IMR-90 (cell line): ENCODE measurements at regions not wholly inside any gene's neighbourhood (a gene's known extent, or its start where the extent isn't known, plus 50 kb on each side); places are given as distances from the start of the nearest gene placed in this dataset.

Experiments
- ATAC-seq: fragments of 200-7000 bp; cut with Tn5 transposase; 2 replicates; pipeline ENCODE4 v1.9.1; 2020; ENCODE audit warnings: low read depth, mild to moderate bottlenecking, moderate library complexity
- BruUV-seq: library from RNA; stranded (reverse); fragments of 400-500 nt; replicated peaks from 2 replicates; lab custom pipeline; 2021; lab: Mats Ljungman, UMichigan
- CTCF ChIA-PET: fragments of 300-600 bp; formaldehyde crosslinking; extraction: SDS; loops from one replicate; lab custom pipeline; 2021; ENCODE audit warnings: antibody characterized with exemption; lab: Yijun Ruan, JAX
- POLR2A ChIA-PET: fragments of 300-600 bp; sonication (Branson Sonifier 250); formaldehyde crosslinking; loops from one replicate; lab custom pipeline; 2022; ENCODE audit warnings: antibody characterized with exemption; ENCODE audit not compliant: unreplicated experiment; lab: Charles Lee
- DNase-seq: peaks from one replicate; pipeline ENCODE4 v3.0.0; 2013
- H2AFZ ChIP-seq: replicated peaks from 2 replicates; pipeline ENCODE3; 2013; ENCODE audit warnings: low read length, mild to moderate bottlenecking; ENCODE audit not compliant: poor library complexity
- H2AK5ac ChIP-seq: 2 replicates; pipeline ENCODE4 v1.6.1; 2013; ENCODE audit warnings: low read depth, low read length, inconsistent platforms
- H2AK9ac ChIP-seq: replicated peaks from 2 replicates; pipeline ENCODE3; 2013; ENCODE audit warnings: mild to moderate bottlenecking, low read depth, low read length, moderate library complexity; ENCODE audit not compliant: poor library complexity
- H2BK120ac ChIP-seq: 2 replicates; pipeline ENCODE4 v1.6.1; 2013; ENCODE audit warnings: low read depth, low read length, inconsistent platforms
- H2BK15ac ChIP-seq: 3 replicates; pipeline ENCODE4 v1.6.1; 2013; ENCODE audit warnings: low read depth, low read length, inconsistent platforms
- H2BK20ac ChIP-seq: 2 replicates; pipeline ENCODE4 v1.6.1; 2013; ENCODE audit warnings: low read depth, mild to moderate bottlenecking, inconsistent platforms, low read length, moderate library complexity
- H2BK5ac ChIP-seq: 2 replicates; pipeline ENCODE4 v1.6.1; 2013; ENCODE audit warnings: mild to moderate bottlenecking, low read depth, low read length, inconsistent platforms; ENCODE audit not compliant: poor library complexity, severe bottlenecking
- H3K14ac ChIP-seq: replicated peaks from 2 replicates; pipeline ENCODE4 v1.6.1; 2013; ENCODE audit warnings: low read depth, low read length, inconsistent platforms
- H3K18ac ChIP-seq: 2 replicates; pipeline ENCODE4 v1.6.1; 2013; ENCODE audit warnings: low read depth, low read length, control low read depth
- H3K23ac ChIP-seq: 2 replicates; pipeline ENCODE4 v1.6.1; 2013; ENCODE audit warnings: low read depth, low read length, inconsistent platforms
- H3K27ac ChIP-seq: 2 replicates; pipeline ENCODE4 v1.5.1; 2013; ENCODE audit warnings: mild to moderate bottlenecking, control low read depth, low read length; ENCODE audit not compliant: insufficient read depth
- H3K27me3 ChIP-seq: 2 replicates; pipeline ENCODE4 v1.6.1; 2013; ENCODE audit warnings: low read length; ENCODE audit not compliant: control insufficient read depth, insufficient read depth
- H3K36me3 ChIP-seq: 2 replicates; pipeline ENCODE4 v1.6.1; 2013; ENCODE audit warnings: low read length, mixed read lengths; ENCODE audit not compliant: control insufficient read depth, insufficient read depth
- H3K4ac ChIP-seq: 2 replicates; pipeline ENCODE4 v1.6.1; 2013; ENCODE audit warnings: low read depth, low read length, inconsistent platforms
- H3K4me1 ChIP-seq: 2 replicates; pipeline ENCODE4 v1.6.1; 2013; ENCODE audit warnings: low read length, mixed read lengths; ENCODE audit not compliant: control insufficient read depth, insufficient read depth
- H3K4me2 ChIP-seq: 2 replicates; pipeline ENCODE4 v1.6.1; 2013; ENCODE audit warnings: low read depth, mild to moderate bottlenecking, control low read depth, low read length, moderate library complexity
- H3K4me3 ChIP-seq: 2 replicates; pipeline ENCODE4 v1.5.1; 2013; ENCODE audit warnings: low read depth, mild to moderate bottlenecking, control low read depth, low read length, moderate library complexity; ENCODE audit not compliant: insufficient read depth
- H3K56ac ChIP-seq: 2 replicates; pipeline ENCODE4 v1.6.1; 2013; ENCODE audit warnings: low read length, inconsistent platforms; ENCODE audit not compliant: insufficient read depth; ENCODE audit errors: extremely low read depth
- H3K79me1 ChIP-seq, 2 experiments: 2 replicates each; pipeline ENCODE4 v1.6.1; 2013; ENCODE audit warnings: low read length in 2 of 2, inconsistent platforms in 1 of 2, low read depth in 1 of 2
- H3K9ac ChIP-seq: 2 replicates; pipeline ENCODE4 v1.6.1; 2013; ENCODE audit warnings: low read depth, low read length, control low read depth
- H3K9me1 ChIP-seq: 2 replicates; pipeline ENCODE4 v1.6.1; 2013; ENCODE audit warnings: low read length, inconsistent platforms; ENCODE audit not compliant: insufficient read depth
- H3K9me3 ChIP-seq: 2 replicates; pipeline ENCODE4 v1.6.1; 2013; ENCODE audit warnings: low read length; ENCODE audit not compliant: control insufficient read depth, insufficient read depth
- H4K20me1 ChIP-seq: 2 replicates; pipeline ENCODE4 v1.6.1; 2013; ENCODE audit warnings: low read length, inconsistent platforms; ENCODE audit not compliant: insufficient read depth
- H4K5ac ChIP-seq: 2 replicates; pipeline ENCODE4 v1.6.1; 2013; ENCODE audit warnings: mild to moderate bottlenecking, low read depth, low read length, control low read depth
- H4K8ac ChIP-seq, 2 experiments: 2 replicates each; pipeline ENCODE4 v1.6.1; 2013; ENCODE audit warnings: low read depth in 2 of 2, low read length in 2 of 2, control low read depth in 1 of 2, inconsistent platforms in 1 of 2
- H4K91ac ChIP-seq: 2 replicates; pipeline ENCODE4 v1.6.1; 2013; ENCODE audit warnings: low read depth, low read length, inconsistent platforms; ENCODE audit not compliant: insufficient read depth
- BHLHE40 ChIP-seq: fragments of 150-350 bp; IDR thresholded peaks from 2 replicates; pipeline ENCODE4 v1.6.1; 2016; ENCODE audit warnings: mild to moderate bottlenecking, low read depth, low read length
- CEBPB ChIP-seq: IDR thresholded peaks from 2 replicates; pipeline ENCODE4 v1.6.1; 2012; ENCODE audit warnings: low read depth, low read length, improper control_type of control experiment
- CHD1 ChIP-seq: IDR thresholded peaks from 2 replicates; pipeline ENCODE4 v1.6.1; 2012; ENCODE audit warnings: low read depth, low read length, improper control_type of control experiment
- CTCF ChIP-seq: conservative IDR thresholded peaks from 2 replicates; pipeline ENCODE4 v1.5.1; 2012; ENCODE audit warnings: mild to moderate bottlenecking, low read depth, low read length, improper control_type of control experiment
- FOS ChIP-seq: fragments of 150-350 bp; IDR thresholded peaks from 2 replicates; pipeline ENCODE4 v1.6.1; 2016; ENCODE audit warnings: low read depth, low read length
- MAFK ChIP-seq: IDR thresholded peaks from 2 replicates; pipeline ENCODE4 v1.6.1; 2012; ENCODE audit warnings: low read depth, low read length, improper control_type of control experiment
- MAZ ChIP-seq: IDR thresholded peaks from 2 replicates; pipeline ENCODE4 v1.6.1; 2012; ENCODE audit warnings: low read depth, mild to moderate bottlenecking, low read length, improper control_type of control experiment, moderate library complexity, borderline replicate concordance
- MXI1 ChIP-seq: IDR thresholded peaks from 2 replicates; pipeline ENCODE4 v1.6.1; 2012; ENCODE audit warnings: low read depth, mild to moderate bottlenecking, low read length, moderate library complexity, borderline replicate concordance
- NFE2L2 ChIP-seq: fragments of 150-350 bp; IDR thresholded peaks from 2 replicates; pipeline ENCODE4 v1.6.1; 2016; ENCODE audit warnings: low read depth, mild to moderate bottlenecking, low read length
- POLR2A ChIP-seq: IDR thresholded peaks from 2 replicates; pipeline ENCODE4 v1.6.1; 2012; ENCODE audit warnings: mild to moderate bottlenecking, low read depth, low read length
- RAD21 ChIP-seq: IDR thresholded peaks from 2 replicates; pipeline ENCODE4 v1.6.1; 2012; ENCODE audit warnings: low read length, improper control_type of control experiment
- RCOR1 ChIP-seq: IDR thresholded peaks from 2 replicates; pipeline ENCODE4 v1.6.1; 2012; ENCODE audit warnings: mild to moderate bottlenecking, low read length, improper control_type of control experiment; ENCODE audit not compliant: insufficient replicate concordance
- RFX5 ChIP-seq: IDR thresholded peaks from 2 replicates; pipeline ENCODE4 v1.8.0; 2012; ENCODE audit warnings: low read depth, mild to moderate bottlenecking, low read length, moderate library complexity
- SMC3 ChIP-seq: fragments of 150-350 bp; IDR thresholded peaks from 2 replicates; pipeline ENCODE4 v1.6.1; 2016; ENCODE audit warnings: low read depth, mild to moderate bottlenecking, antibody characterized with exemption, low read length, moderate library complexity
- USF2 ChIP-seq: fragments of 150-350 bp; IDR thresholded peaks from 2 replicates; pipeline ENCODE4 v1.6.1; 2017; ENCODE audit warnings: mild to moderate bottlenecking, antibody characterized with exemption, low read length, low read depth
- WGBS, 2 experiments: methylation state at CpG; one replicate each; pipeline versions ENCODE4 v1.1.5 to v1.1.7; 2013; ENCODE audit warnings: missing lambda C conversion rate in 2 of 2; ENCODE audit not compliant: insufficient read length in 1 of 2; ENCODE audit errors: extremely low coverage in 2 of 2; 5-methylcytosine and 5-hydroxymethylcytosine counted together
- dilution Hi-C: fragments of 300-500 bp; cut with HindIII; formaldehyde crosslinking; loops from one replicate; pipeline ENCODE4 v1.14.3; 2018; ENCODE audit warnings: low sequenced_read_pairs; ENCODE audit not compliant: unreplicated experiment
- in situ Hi-C: fragments of 300-500 bp; cut with MboI; formaldehyde crosslinking; loops from 3 replicates; pipeline ENCODE4 v1.14.3; 2019; ENCODE audit warnings: low sequenced_read_pairs, inconsistent platforms, mixed read lengths
- intact Hi-C: fragments of 100-400 bp; cut with micrococcal nuclease; formaldehyde crosslinking; loops from 2 replicates; pipeline ENCODE4 v1.10.0; 2022
- TF ChIP-seq, protein P1 (sequence below): fragments of 150-350 bp; IDR thresholded peaks from 2 replicates; pipeline ENCODE4 v1.6.1; 2016; ENCODE audit warnings: low read depth, mild to moderate bottlenecking, low read length, moderate library complexity, borderline replicate concordance

DNA sequence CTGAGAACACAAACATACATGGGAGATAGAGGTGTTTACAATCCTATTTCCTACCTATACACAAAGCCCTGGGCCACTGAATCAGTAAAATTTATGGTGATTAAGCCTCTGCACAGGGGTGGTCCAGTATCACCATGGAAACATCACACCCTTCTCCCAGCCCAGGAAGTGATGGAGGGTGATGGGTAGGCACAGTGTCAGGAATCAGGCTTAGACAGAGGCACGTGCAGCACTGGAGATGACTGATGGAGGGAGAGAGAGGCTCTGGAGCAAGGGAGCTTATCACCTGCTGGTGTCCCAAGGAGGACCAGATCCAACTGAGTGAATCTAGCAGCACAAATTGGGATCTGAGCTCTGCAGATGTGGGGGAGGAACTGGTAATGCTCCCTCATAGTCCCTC, 117.2 kb downstream of the RPIA start:
- H2BK5ac ChIP-seq, result no peak overlapping the region
- no peak overlapping the region for H2AK5ac ChIP-seq
- H3K9ac ChIP-seq, result no peak overlapping the region
- H4K5ac ChIP-seq, result no peak overlapping the region
- H3K18ac ChIP-seq, result no peak overlapping the region
- no peak overlapping the region for H2BK20ac ChIP-seq
- H4K20me1 ChIP-seq, result no peaks in the 10 kb centered on the region
- no peak for ATAC-seq
- H2AK9ac ChIP-seq, result no peak overlapping the region
- no peak overlapping the region for H3K23ac ChIP-seq
- CTCF ChIA-PET, result no interaction called here
- intact Hi-C loops, result no loop called here
- no peaks in the 10 kb centered on the region for H3K4me1 ChIP-seq
- no TSS peak for BruUV-seq
- no peak overlapping the region for H3K4me2 ChIP-seq
- H2BK15ac ChIP-seq, result no peak overlapping the region
- H4K91ac ChIP-seq, result no peak overlapping the region
- dilution Hi-C loops, result no loop called here
- no peaks in the 10 kb centered on the region for H3K36me3 ChIP-seq
- H3K4me3 ChIP-seq, result no peak overlapping the region
- in situ Hi-C loops, result no loop called here
- H3K27ac ChIP-seq, result no peak overlapping the region
- no peak overlapping the region for H4K8ac ChIP-seq
- TF ChIP-seq NFE2L2 (no peak), BHLHE40 (no peak), MAZ (no peak), CTCF (no peak), RFX5 (no peak), CHD1 (no peak), POLR2A (no peak), FOS (no peak), USF2 (no peak), RCOR1 (no peak), RAD21 (no peak), MAFK (no peak), CEBPB (no peak), MXI1 (no peak), SMC3 (no peak)
- TF ChIP-seq, protein P1, sequence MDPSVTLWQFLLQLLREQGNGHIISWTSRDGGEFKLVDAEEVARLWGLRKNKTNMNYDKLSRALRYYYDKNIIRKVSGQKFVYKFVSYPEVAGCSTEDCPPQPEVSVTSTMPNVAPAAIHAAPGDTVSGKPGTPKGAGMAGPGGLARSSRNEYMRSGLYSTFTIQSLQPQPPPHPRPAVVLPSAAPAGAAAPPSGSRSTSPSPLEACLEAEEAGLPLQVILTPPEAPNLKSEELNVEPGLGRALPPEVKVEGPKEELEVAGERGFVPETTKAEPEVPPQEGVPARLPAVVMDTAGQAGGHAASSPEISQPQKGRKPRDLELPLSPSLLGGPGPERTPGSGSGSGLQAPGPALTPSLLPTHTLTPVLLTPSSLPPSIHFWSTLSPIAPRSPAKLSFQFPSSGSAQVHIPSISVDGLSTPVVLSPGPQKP, result no peak
- H2BK120ac ChIP-seq, result no peak overlapping the region
- H3K9me1 ChIP-seq, result no peaks in the 10 kb centered on the region
- H2AFZ ChIP-seq, result no peak overlapping the region
- no peaks in the 10 kb centered on the region for H3K79me1 ChIP-seq
- no peak for DNase-seq
- no peaks in the 10 kb centered on the region for H3K9me3 ChIP-seq
- WGBS, 2 experiments, result no CpG with 5 or more reads among the region's 1 CpG
- POLR2A ChIA-PET, result no interaction called here
- H3K27me3 ChIP-seq, result no peaks in the 10 kb centered on the region
- no peak overlapping the region for H3K4ac ChIP-seq
- H3K14ac ChIP-seq, result no peak overlapping the region
- no peak overlapping the region for H3K56ac ChIP-seq
